ENCODE measurements at regions not wholly inside any gene's neighbourhood (a gene's known extent, or its start where the extent isn't known, plus 50 kb on each side); places are given as distances from the start of the nearest gene placed in this dataset.

- Mint-ChIP-seq H3K27me3 (ENCODE audit: insufficient read depth, low read depth, poor library complexity) (peaks cover 2% of the 10 kb centered on the region), H3K4me3 (no peak overlapping the region), H3K36me3 (ENCODE audit: low read depth) (no peaks in the 10 kb centered on the region), H3K27ac (no peak overlapping the region), H3K9me3 (no peaks in the 10 kb centered on the region), H3K4me1 (no peaks in the 10 kb centered on the region)
- H4K20me1 ChIP-seq (replicated peaks; ENCODE audit: insufficient read depth) = no peaks in the 10 kb centered on the region
- H3K27me3 ChIP-seq (ENCODE audit: insufficient read depth) = no peaks in the 10 kb centered on the region
- H3K4me1 ChIP-seq (ENCODE audit: insufficient read depth) = no peaks in the 10 kb centered on the region
- H3K36me3 ChIP-seq (ENCODE audit: insufficient read depth) = no peaks in the 10 kb centered on the region
- TF ChIP-seq ZNF114 (CRISPR knock-in tag; IDR thresholded peaks at IDR 0.05) = no peak
- no peak for TF ChIP-seq EZH2 (IDR thresholded peaks at IDR 0.05; ENCODE audit: low read depth, unreplicated experiment)
- TF ChIP-seq EZH2phosphoT487 (IDR thresholded peaks at IDR 0.05; ENCODE audit: unreplicated experiment) = no peak
- no peak for TF ChIP-seq ETS1 (IDR thresholded peaks at IDR 0.05)
- TF ChIP-seq ZNF462 (CRISPR knock-in tag; IDR thresholded peaks at IDR 0.05) = no peak
- TF ChIP-seq JUNB (IDR thresholded peaks at IDR 0.05; ENCODE audit: unreplicated experiment) = no peak
- no peak for TF ChIP-seq ZNF331 (CRISPR knock-in tag; IDR thresholded peaks at IDR 0.05; ENCODE audit: low read depth)
- no peak for TF ChIP-seq POLR2AphosphoS5 (IDR thresholded peaks at IDR 0.05; ENCODE audit: low read depth)
- TF ChIP-seq NANOG (IDR thresholded peaks at IDR 0.05; ENCODE audit: borderline replicate concordance) = no peak
- TF ChIP-seq CREB1 (CRISPR knock-in tag; IDR thresholded peaks at IDR 0.05; ENCODE audit: low read depth) = no peak
- H3K9me2 ChIP-seq (ENCODE audit: insufficient read depth) = no peaks in the 10 kb centered on the region
- no peak for DNase-seq (ENCODE audit: low spot score)
- H3K4me3 ChIP-seq = no peak overlapping the region
- H3K4me2 ChIP-seq = no peak overlapping the region
- no peaks in the 10 kb centered on the region for H3F3A ChIP-seq (replicated peaks; ENCODE audit: low read depth)
- ATAC-seq = no peak
- H2AFZ ChIP-seq = no peak overlapping the region
- no peaks in the 10 kb centered on the region for H3K79me2 ChIP-seq (replicated peaks; ENCODE audit: insufficient read depth)
- H3K27ac ChIP-seq (ENCODE audit: low read depth) = no peak overlapping the region
These were observed 152.5 kb downstream of the ESM1 start for GRCh38 chr5:54832858-54833257.

All from GM23338 (cell line).